K562 (cell line): ENCODE measurements at regions not wholly inside any gene's neighbourhood (a gene's known extent, or its start where the extent isn't known, plus 50 kb on each side); places are given as distances from the start of the nearest gene placed in this dataset.

Source experiments
- CHD4 ChIP-seq: fragments of 200-600 bp; sonication (generic); IDR thresholded peaks from 3 replicates; pipeline ENCODE4 v1.6.1; 2012; ENCODE audit warnings: low read depth, mild to moderate bottlenecking, mixed read lengths, low read length, inconsistent platforms; ENCODE audit not compliant: insufficient read depth, insufficient replicate concordance, poor library complexity, severe bottlenecking
- MAX ChIP-seq: sonication (generic); formaldehyde crosslinking; IDR thresholded peaks from 2 replicates; pipeline ENCODE4 v1.9.0; 2022; ENCODE audit warnings: mild to moderate bottlenecking, missing genetic modification reagents
- RCOR1 ChIP-seq, 2 experiments: IDR thresholded peaks; 2 replicates each; pipeline ENCODE4 v1.6.1; 2012; ENCODE audit warnings: low read depth in 2 of 2, low read length in 2 of 2, borderline replicate concordance in 1 of 2, improper control_type of control experiment in 1 of 2
- RFX1 ChIP-seq: fragments of 450-650 bp; IDR thresholded peaks from 2 replicates; pipeline ENCODE4 v1.6.1; 2016; ENCODE audit warnings: mild to moderate bottlenecking, moderate library complexity
- UBTF ChIP-seq, 2 experiments: IDR thresholded peaks; 2 replicates each; pipeline ENCODE4 v1.6.1; 2012; ENCODE audit warnings: improper control_type of control experiment in 2 of 2, low read depth in 2 of 2, low read length in 2 of 2, borderline replicate concordance in 1 of 2
- ZBTB5 ChIP-seq: fragments of 450-650 bp; IDR thresholded peaks from 2 replicates; pipeline ENCODE4 v1.6.1; 2017; ENCODE audit warnings: antibody characterized with exemption

DNA sequence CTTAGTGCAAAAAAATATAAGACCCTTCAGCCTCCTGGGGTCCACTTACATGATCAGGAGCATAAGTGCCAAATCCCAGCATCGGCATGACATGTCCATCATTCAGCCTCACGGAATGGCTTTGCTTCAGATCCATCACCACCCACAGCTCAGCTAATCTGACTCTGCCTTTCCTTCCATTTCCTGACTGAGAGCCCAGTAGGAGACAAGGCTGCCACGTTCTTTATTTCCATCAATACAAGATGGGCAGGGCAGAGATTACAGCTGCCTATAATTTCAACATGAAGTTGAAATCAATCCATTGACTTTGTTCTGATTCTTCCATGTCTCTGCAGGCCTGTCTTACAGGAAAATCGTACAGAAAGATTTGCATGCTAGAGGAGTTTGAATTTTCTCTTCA is 76.4 kb upstream of the UCN3 start:
- TF ChIP-seq RFX1 = no peak
- no peak for TF ChIP-seq CHD4
- TF ChIP-seq UBTF (IDR thresholded peaks at IDR 0.05; ENCODE audit: borderline replicate concordance in 1 of 2, low read depth in 2 of 2, low read length in 2 of 2) = no peak
- no peak for TF ChIP-seq MAX
- no peak for TF ChIP-seq RCOR1 (IDR thresholded peaks at IDR 0.05; ENCODE audit: borderline replicate concordance in 1 of 2, low read depth in 2 of 2, low read length in 2 of 2)
- no peak for TF ChIP-seq ZBTB5
